ENCODE measurements at regions not wholly inside any gene's neighbourhood (a gene's known extent, or its start where the extent isn't known, plus 50 kb on each side); places are given as distances from the start of the nearest gene placed in this dataset.
"Not testable (repeated sequence)": the region's sequence is repeated elsewhere in the genome, so short reads cannot be mapped to it uniquely, and the experiment has no call there.

- H3K36me3 Mint-ChIP-seq (ENCODE audit: insufficient read depth, unreplicated experiment), result no peaks in the 10 kb centered on the region
- H3K27ac Mint-ChIP-seq (ENCODE audit: low read depth, unreplicated experiment), result no peak overlapping the region
- CTCF ChIA-PET, result interaction anchor here (0.6 to 5.7 kb wide), 17 partner anchors 11 to 632 kb away, joined by 3 to 75 read pairs (median 4); partner anchors contain the start of gene COL1A2
- H3K27me3 Mint-ChIP-seq (ENCODE audit: insufficient read depth, unreplicated experiment), result no peaks in the 10 kb centered on the region
- DNase-seq (ENCODE audit: unreplicated experiment), result peak; percentile 34
- POLR2A ChIA-PET, result no interaction called here
- no peak overlapping the region for H3K4me3 Mint-ChIP-seq (ENCODE audit: unreplicated experiment)
- no TSS peak for BruUV-seq (replicated peaks)
- peaks cover 6% of the 10 kb centered on the region for H3K4me1 Mint-ChIP-seq (ENCODE audit: insufficient read depth, unreplicated experiment)
- TF ChIP-seq CTCF (IDR thresholded peaks at IDR 0.05; ENCODE audit: unreplicated experiment), result peak; percentile 56
- intact Hi-C loops (cut with micrococcal nuclease), result loop anchor here (1.0 to 10.0 kb wide), 5 partner anchors 95 to 637 kb away; partner anchors contain the start of gene TFPI2
- no peaks in the 10 kb centered on the region for H3K9me3 Mint-ChIP-seq (ENCODE audit: unreplicated experiment)
These were observed 90.7 kb downstream of the TFPI2 start for GRCh38 chr7:93799750-93800357.

DNA sequence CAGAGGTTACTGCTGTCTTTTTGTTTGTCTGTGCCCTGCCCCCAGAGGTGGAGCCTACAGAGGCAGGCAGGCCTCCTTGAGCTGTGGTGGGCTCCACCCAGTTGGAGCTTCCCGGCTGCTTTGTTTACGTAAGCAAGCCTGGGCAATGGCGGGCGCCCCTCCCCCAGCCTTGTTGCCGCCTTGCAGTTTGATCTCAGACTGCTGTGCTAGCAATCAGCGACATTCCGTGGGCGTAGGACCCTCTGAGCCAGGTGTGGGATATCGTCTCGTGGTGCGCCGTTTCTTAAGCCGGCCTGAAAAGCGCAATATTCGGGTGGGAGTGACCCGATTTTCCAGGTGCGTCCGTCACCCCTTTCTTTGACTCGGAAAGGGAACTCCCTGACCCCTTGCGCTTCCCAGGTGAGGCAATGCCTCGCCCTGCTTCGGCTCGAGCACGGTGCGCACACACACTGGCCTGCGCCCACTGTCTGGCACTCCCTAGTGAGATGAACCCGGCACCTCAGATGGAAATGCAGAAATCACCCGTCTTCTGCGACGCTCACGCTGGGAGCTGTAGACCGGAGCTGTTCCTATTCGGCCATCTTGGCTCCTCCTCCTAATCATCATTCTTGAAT lies 97.4 kb downstream of the TFPI2 start:
- H3K27ac Mint-ChIP-seq (ENCODE audit: low read depth, unreplicated experiment); DNase-seq (ENCODE audit: unreplicated experiment); POLR2A ChIA-PET; H3K4me3 Mint-ChIP-seq (ENCODE audit: unreplicated experiment); CTCF ChIA-PET; H3K9me3 Mint-ChIP-seq (ENCODE audit: unreplicated experiment); intact Hi-C loops (cut with micrococcal nuclease); BruUV-seq (replicated peaks); H3K36me3 Mint-ChIP-seq (ENCODE audit: insufficient read depth, unreplicated experiment); H3K4me1 Mint-ChIP-seq (ENCODE audit: insufficient read depth, unreplicated experiment); H3K27me3 Mint-ChIP-seq (ENCODE audit: insufficient read depth, unreplicated experiment): not testable (repeated sequence)

GRCh38 chr7:93779115-93779514 lies 111.4 kb downstream of the TFPI2 start:
- H3K36me3 Mint-ChIP-seq (ENCODE audit: insufficient read depth, unreplicated experiment), result no peaks in the 10 kb centered on the region
- intact Hi-C loops (cut with micrococcal nuclease), result no loop called here
- no TSS peak for BruUV-seq (replicated peaks)
- no peak overlapping the region for H3K27ac Mint-ChIP-seq (ENCODE audit: low read depth, unreplicated experiment)
- no peaks in the 10 kb centered on the region for H3K27me3 Mint-ChIP-seq (ENCODE audit: insufficient read depth, unreplicated experiment)
- TF ChIP-seq CTCF (IDR thresholded peaks at IDR 0.05; ENCODE audit: unreplicated experiment), result no peak
- H3K4me3 Mint-ChIP-seq (ENCODE audit: unreplicated experiment), result no peak overlapping the region
- H3K4me1 Mint-ChIP-seq (ENCODE audit: insufficient read depth, unreplicated experiment), result no peaks in the 10 kb centered on the region
- CTCF ChIA-PET, result no interaction called here
- H3K9me3 Mint-ChIP-seq (ENCODE audit: unreplicated experiment), result no peaks in the 10 kb centered on the region
- no peak for DNase-seq (ENCODE audit: unreplicated experiment)
- POLR2A ChIA-PET, result no interaction called here

GRCh38 chr7:93778384-93778783 lies 112.2 kb downstream of the TFPI2 start:
- POLR2A ChIA-PET, result interaction anchor here (0.6 kb wide), 1 partner anchor 1533 kb away, joined by 3 read pairs; no protein-coding TSS in a partner anchor
- Mint-ChIP-seq H3K9me3 (ENCODE audit: unreplicated experiment) (no peaks in the 10 kb centered on the region), H3K4me3 (ENCODE audit: unreplicated experiment) (no peak overlapping the region), H3K27me3 (ENCODE audit: insufficient read depth, unreplicated experiment) (peaks cover 3% of the 10 kb centered on the region), H3K27ac (ENCODE audit: low read depth, unreplicated experiment) (no peak overlapping the region), H3K4me1 (ENCODE audit: insufficient read depth, unreplicated experiment) (no peaks in the 10 kb centered on the region), H3K36me3 (ENCODE audit: insufficient read depth, unreplicated experiment) (no peaks in the 10 kb centered on the region)
- CTCF ChIA-PET, result interaction anchor here (0.5 kb wide), 1 partner anchor 1470 kb away, joined by 3 read pairs; no protein-coding TSS in a partner anchor
- no peak for TF ChIP-seq CTCF (IDR thresholded peaks at IDR 0.05; ENCODE audit: unreplicated experiment)
- no TSS peak for BruUV-seq (replicated peaks)
- intact Hi-C loops (cut with micrococcal nuclease), result no loop called here
- no peak for DNase-seq (ENCODE audit: unreplicated experiment)
